ENCODE measurements at regions not wholly inside any gene's neighbourhood (a gene's known extent, or its start where the extent isn't known, plus 50 kb on each side); places are given as distances from the start of the nearest gene placed in this dataset.

- TF ChIP-seq, protein P1, sequence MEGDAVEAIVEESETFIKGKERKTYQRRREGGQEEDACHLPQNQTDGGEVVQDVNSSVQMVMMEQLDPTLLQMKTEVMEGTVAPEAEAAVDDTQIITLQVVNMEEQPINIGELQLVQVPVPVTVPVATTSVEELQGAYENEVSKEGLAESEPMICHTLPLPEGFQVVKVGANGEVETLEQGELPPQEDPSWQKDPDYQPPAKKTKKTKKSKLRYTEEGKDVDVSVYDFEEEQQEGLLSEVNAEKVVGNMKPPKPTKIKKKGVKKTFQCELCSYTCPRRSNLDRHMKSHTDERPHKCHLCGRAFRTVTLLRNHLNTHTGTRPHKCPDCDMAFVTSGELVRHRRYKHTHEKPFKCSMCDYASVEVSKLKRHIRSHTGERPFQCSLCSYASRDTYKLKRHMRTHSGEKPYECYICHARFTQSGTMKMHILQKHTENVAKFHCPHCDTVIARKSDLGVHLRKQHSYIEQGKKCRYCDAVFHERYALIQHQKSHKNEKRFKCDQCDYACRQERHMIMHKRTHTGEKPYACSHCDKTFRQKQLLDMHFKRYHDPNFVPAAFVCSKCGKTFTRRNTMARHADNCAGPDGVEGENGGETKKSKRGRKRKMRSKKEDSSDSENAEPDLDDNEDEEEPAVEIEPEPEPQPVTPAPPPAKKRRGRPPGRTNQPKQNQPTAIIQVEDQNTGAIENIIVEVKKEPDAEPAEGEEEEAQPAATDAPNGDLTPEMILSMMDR (IDR thresholded peaks at IDR 0.05; ENCODE audit: low read depth, low read length) = no peak
- no peak for DNase-seq (ENCODE audit: low read depth in 2 of 2)
- H3K4me3 ChIP-seq (replicated peaks in 1 of 2; ENCODE audit: low read depth in 2 of 2, low read length in 2 of 2) = no peak overlapping the region
These were observed 63.7 kb upstream of the DPT start for GRCh38 chr1:168792592-168793125.

GRCh38 chr1:168794057-168794456 is 65.1 kb upstream of the DPT start:
- TF ChIP-seq, protein P1 (IDR thresholded peaks at IDR 0.05; ENCODE audit: low read depth, low read length) = no peak
- H3K4me3 ChIP-seq (replicated peaks in 1 of 2; ENCODE audit: low read depth in 2 of 2, low read length in 2 of 2) = no peak overlapping the region
- no peak for DNase-seq (ENCODE audit: low read depth in 2 of 2)

GRCh38 chr1:168795681-168796080 is 66.7 kb upstream of the DPT start:
- H3K4me3 ChIP-seq (replicated peaks in 1 of 2; ENCODE audit: low read depth in 2 of 2, low read length in 2 of 2) = no peak overlapping the region
- TF ChIP-seq, protein P1 (IDR thresholded peaks at IDR 0.05; ENCODE audit: low read depth, low read length) = no peak
- no peak for DNase-seq (ENCODE audit: low read depth in 2 of 2)

DNA sequence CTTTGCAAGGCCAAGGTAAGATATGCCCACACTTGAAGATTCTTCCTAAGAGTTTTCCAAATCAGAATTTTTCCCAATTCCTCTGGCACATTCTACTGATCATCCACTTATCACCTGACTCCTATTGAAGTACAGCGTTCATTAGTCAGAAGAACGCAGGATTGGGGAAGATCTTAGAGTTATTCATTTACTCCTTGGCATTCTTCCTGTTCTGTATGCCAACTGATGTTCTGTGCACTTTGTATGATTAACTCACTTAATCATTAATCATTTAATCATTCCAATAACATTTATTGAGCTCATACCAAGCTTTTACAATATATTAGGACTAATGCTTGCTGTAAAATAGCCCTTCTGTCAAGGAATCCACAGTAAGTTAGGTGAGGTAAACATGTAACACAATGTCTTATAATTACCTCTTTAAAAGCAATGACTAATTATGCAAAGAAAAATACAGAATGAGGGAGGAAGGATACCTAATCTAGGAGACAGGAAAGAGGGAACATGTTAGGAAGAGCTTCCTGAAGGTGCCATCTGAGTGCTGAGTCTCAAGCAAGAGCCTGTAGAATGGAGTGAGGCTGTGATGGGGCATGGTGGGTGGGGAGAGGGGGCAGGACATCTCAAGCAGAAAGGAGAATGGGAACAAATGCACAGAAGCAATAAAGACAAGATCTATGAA is 71.1 kb upstream of the DPT start:
- DNase-seq (ENCODE audit: low read depth in 2 of 2) = no peak
- TF ChIP-seq, protein P1 (IDR thresholded peaks at IDR 0.05; ENCODE audit: low read depth, low read length) = no peak
- no peak overlapping the region for H3K4me3 ChIP-seq (replicated peaks in 1 of 2; ENCODE audit: low read depth in 2 of 2, low read length in 2 of 2)

DNA sequence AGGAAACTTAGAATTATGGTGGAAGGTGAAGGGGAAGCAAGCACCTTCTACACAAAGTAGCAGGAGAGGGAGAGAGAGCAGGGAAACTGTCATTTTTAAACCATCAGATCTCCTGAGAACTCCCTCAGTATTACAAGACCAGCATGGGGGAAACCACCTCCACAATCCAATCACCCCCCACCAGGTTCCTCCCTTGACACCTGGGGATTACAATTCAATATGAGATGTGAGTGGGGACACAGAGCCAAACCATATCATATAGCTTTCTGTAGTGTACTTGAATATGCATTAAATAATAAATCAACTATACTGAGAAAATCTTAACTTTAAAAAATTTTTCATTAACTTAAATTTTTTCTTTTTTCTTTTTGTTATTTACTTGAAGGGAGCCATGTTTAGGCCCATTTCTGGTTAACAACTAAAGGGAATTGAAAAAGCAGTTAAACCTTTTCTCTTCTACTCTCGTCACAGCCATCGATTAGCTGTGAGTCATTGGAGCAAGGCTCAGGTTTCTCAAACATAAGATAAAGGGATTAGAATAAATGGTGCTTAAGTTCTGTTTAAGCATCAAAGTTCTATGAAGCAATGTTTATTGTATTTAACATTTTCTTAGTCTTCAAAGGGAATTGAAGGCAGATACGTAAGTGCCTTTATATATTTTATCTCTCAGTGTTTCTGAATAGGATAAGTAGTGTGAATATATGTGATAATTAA is 72.2 kb upstream of the DPT start:
- TF ChIP-seq, protein P1 (IDR thresholded peaks at IDR 0.05; ENCODE audit: low read depth, low read length) = no peak
- no peak for DNase-seq (ENCODE audit: low read depth in 2 of 2)

DNA sequence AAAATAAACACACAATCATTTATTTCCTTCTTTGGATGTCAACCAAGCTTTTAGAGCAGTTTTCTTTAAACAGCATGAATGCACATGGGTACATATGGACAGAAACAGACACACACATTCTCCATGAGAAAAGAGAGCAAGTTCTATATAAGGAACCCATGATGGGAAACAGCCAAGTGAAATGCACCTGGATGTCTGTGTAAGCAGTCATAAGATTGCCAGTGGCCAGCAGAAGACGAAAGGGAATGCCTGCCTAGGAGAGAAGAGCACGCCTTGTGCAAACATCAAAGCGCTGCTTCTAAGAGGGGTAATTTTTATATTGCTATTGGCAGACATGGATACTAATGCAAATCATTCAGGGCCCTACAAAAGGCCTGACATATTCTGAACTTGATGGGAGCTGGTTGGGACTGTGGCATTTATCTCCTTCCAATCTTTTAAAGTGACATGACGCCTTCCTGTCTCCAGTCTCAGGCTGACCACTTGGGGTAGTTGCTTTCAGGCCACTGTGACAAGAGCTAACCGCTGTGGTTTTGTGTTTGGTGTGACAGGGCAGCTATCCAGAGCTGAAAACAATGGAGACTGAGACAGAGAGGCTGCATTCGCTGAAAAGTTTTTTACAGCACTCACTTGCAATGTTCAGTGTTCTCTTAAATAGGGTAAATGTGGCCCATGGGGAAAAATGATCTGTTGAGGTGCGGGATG is 75.0 kb upstream of the DPT start:
- TF ChIP-seq, protein P1 (IDR thresholded peaks at IDR 0.05; ENCODE audit: low read depth, low read length) = no peak
- DNase-seq (ENCODE audit: low read depth in 2 of 2) = no peak
- H3K4me3 ChIP-seq (replicated peaks in 1 of 2; ENCODE audit: low read depth in 2 of 2, low read length in 2 of 2) = no peak overlapping the region

More for the DNA sequence above, 72.2 kb upstream of the DPT start:
- H3K4me3 ChIP-seq (replicated peaks in 1 of 2; ENCODE audit: low read depth in 2 of 2, low read length in 2 of 2) = no peak overlapping the region

All from cardiac fibroblast (primary cell).